HepG2 (cell line): ENCODE measurements at regions not wholly inside any gene's neighbourhood (a gene's known extent, or its start where the extent isn't known, plus 50 kb on each side); places are given as distances from the start of the nearest gene placed in this dataset.

Source experiments
- BORCS8-MEF2B ChIP-seq: sonication (generic); formaldehyde crosslinking; IDR thresholded peaks from 2 replicates; pipeline ENCODE4 v1.8.0; 2022; ENCODE audit warnings: mild to moderate bottlenecking, missing genetic modification reagents
- CHCHD3 ChIP-seq: sonication (generic); formaldehyde crosslinking; IDR thresholded peaks from 2 replicates; pipeline ENCODE4 v1.8.0; 2022; ENCODE audit warnings: mild to moderate bottlenecking, missing genetic modification reagents, moderate library complexity
- FOXA3 ChIP-seq: IDR thresholded peaks from 2 replicates; pipeline ENCODE4 v1.6.1; 2016; ENCODE audit warnings: missing genetic modification reagents, missing compliant biosample characterization
- GTF3A ChIP-seq: sonication (generic); formaldehyde crosslinking; conservative IDR thresholded peaks from 2 replicates; pipeline ENCODE4 v1.4.0; 2020; ENCODE audit warnings: mild to moderate bottlenecking, missing genetic modification reagents
- HDAC1 ChIP-seq: sonication (generic); formaldehyde crosslinking; IDR thresholded peaks from 2 replicates; pipeline ENCODE4 v1.5.1; 2020; ENCODE audit warnings: mild to moderate bottlenecking, missing genetic modification reagents
- HNF4A ChIP-seq: sonication (generic); formaldehyde crosslinking; IDR thresholded peaks from 2 replicates; pipeline ENCODE4 v1.4.0; 2020; ENCODE audit warnings: missing genetic modification reagents
- KLF16 ChIP-seq, 2 experiments: sonication (generic) in 1 of 2; formaldehyde crosslinking in 1 of 2; IDR thresholded peaks; 2 replicates each; pipeline versions ENCODE4 v1.6.1 to v1.8.0; 2016 to 2023; ENCODE audit warnings: missing genetic modification reagents in 2 of 2, missing compliant biosample characterization in 1 of 2
- MEF2D ChIP-seq: sonication (generic); formaldehyde crosslinking; IDR thresholded peaks from 2 replicates; pipeline ENCODE4 v1.5.1; 2020; ENCODE audit warnings: mild to moderate bottlenecking, missing genetic modification reagents
- MEIS1 ChIP-seq: sonication (generic); formaldehyde crosslinking; IDR thresholded peaks from 2 replicates; pipeline ENCODE4 v1.9.0; 2021; ENCODE audit warnings: mild to moderate bottlenecking, missing genetic modification reagents, moderate library complexity, borderline replicate concordance
- RARA ChIP-seq: IDR thresholded peaks from 2 replicates; pipeline ENCODE4 v1.6.1; 2016; ENCODE audit warnings: missing genetic modification reagents, missing compliant biosample characterization
- SIX1 ChIP-seq: sonication (generic); formaldehyde crosslinking; IDR thresholded peaks from 2 replicates; pipeline ENCODE4 v1.4.0; 2020; ENCODE audit warnings: missing genetic modification reagents, borderline replicate concordance
- SP5 ChIP-seq: IDR thresholded peaks from 2 replicates; pipeline ENCODE4 v1.6.1; 2016; ENCODE audit warnings: low read depth, borderline replicate concordance
- TCF7 ChIP-seq: sonication (generic); IDR thresholded peaks from 2 replicates; pipeline ENCODE4 v1.6.1; 2016; ENCODE audit warnings: antibody characterized with exemption, low read depth
- ZKSCAN8 ChIP-seq: IDR thresholded peaks from 2 replicates; pipeline ENCODE4 v1.6.1; 2016; ENCODE audit warnings: borderline replicate concordance, missing genetic modification reagents, missing compliant biosample characterization
- ZNF124 ChIP-seq: sonication (generic); formaldehyde crosslinking; IDR thresholded peaks from 2 replicates; pipeline ENCODE4 v1.4.0; 2020; ENCODE audit warnings: missing genetic modification reagents
- ZNF614 ChIP-seq: IDR thresholded peaks from 2 replicates; pipeline ENCODE4 v1.6.1; 2018; ENCODE audit warnings: missing biosample characterization, missing genetic modification reagents, inconsistent platforms, borderline replicate concordance
- ZNF7 ChIP-seq: IDR thresholded peaks from 2 replicates; pipeline ENCODE4 v1.6.1; 2016; ENCODE audit warnings: missing biosample characterization, missing genetic modification reagents
- ZNF749 ChIP-seq: sonication (generic); formaldehyde crosslinking; IDR thresholded peaks from 2 replicates; pipeline ENCODE4 v1.8.0; 2022; ENCODE audit warnings: mild to moderate bottlenecking, missing genetic modification reagents, moderate library complexity, borderline replicate concordance
- ZSCAN30 ChIP-seq: sonication (generic); formaldehyde crosslinking; IDR thresholded peaks from 2 replicates; pipeline ENCODE4 v1.5.0; 2020; ENCODE audit warnings: mild to moderate bottlenecking, missing genetic modification reagents
- TF ChIP-seq, protein P1 (sequence below): IDR thresholded peaks from 2 replicates; pipeline ENCODE4 v1.6.1; 2016; ENCODE audit warnings: mild to moderate bottlenecking
- TF ChIP-seq, protein P2 (sequence below): sonication (generic); formaldehyde crosslinking; IDR thresholded peaks from 2 replicates; pipeline ENCODE4 v1.4.0; 2020; ENCODE audit warnings: missing genetic modification reagents
- TF ChIP-seq, protein P3 (sequence below): IDR thresholded peaks from 2 replicates; pipeline ENCODE4 v1.6.1; 2016; ENCODE audit warnings: low read depth, missing genetic modification reagents, missing compliant biosample characterization

DNA sequence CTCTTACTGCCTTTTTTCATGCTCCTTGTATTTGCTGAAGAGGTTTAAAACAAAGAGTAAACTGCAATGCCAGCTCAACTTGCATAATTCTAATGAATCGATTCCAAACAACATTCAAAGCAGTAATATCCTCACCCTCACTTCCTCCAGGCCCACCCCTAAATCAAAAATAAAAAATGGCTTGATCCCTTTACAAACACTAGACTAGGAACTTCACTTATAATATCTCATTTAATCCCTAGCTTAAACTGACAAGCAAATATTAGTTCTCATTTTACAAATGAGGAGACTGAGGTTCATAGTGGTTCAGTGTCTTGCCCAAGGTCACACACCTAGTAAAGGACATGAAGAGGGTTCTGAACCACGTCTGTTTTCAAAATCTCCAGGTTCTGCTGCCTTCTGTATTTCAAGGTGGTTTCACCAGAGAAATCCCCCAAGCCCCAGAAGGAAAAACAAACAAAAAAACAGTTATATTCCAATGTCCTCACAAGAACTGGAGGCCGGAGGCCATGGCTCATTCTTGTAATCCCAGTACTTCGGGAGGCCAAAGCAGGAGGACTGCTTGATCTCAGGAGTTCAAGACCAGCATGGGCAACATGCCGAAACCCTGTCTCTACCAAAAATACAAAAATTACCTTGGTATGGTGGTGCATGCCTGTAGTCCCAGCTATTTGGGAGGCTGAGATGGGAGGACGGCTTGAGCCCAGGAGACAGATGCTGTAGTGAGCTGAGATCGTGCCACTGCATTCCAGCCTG is 80.3 kb upstream of the GRIN2A start (continued):
- peak; percentile 72 for TF ChIP-seq FOXA3
- TF ChIP-seq ZKSCAN8: 0 out of 2 replicates have a peak, but pooled peaks have one; percentile 9
- TF ChIP-seq, protein P1, sequence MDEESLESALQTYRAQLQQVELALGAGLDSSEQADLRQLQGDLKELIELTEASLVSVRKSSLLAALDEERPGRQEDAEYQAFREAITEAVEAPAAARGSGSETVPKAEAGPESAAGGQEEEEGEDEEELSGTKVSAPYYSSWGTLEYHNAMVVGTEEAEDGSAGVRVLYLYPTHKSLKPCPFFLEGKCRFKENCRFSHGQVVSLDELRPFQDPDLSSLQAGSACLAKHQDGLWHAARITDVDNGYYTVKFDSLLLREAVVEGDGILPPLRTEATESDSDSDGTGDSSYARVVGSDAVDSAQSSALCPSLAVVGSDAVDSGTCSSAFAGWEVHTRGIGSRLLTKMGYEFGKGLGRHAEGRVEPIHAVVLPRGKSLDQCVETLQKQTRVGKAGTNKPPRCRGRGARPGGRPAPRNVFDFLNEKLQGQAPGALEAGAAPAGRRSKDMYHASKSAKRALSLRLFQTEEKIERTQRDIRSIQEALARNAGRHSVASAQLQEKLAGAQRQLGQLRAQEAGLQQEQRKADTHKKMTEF (CRISPR knock-in tag): peak; percentile 57; the same call in 1 of the 2 replicates
- peak; percentile 56 for TF ChIP-seq RARA (CRISPR knock-in tag)
- TF ChIP-seq ZSCAN30 (CRISPR knock-in tag): 0 out of 2 replicates have a peak, but pooled peaks have one; percentile 33
- TF ChIP-seq, protein P2, sequence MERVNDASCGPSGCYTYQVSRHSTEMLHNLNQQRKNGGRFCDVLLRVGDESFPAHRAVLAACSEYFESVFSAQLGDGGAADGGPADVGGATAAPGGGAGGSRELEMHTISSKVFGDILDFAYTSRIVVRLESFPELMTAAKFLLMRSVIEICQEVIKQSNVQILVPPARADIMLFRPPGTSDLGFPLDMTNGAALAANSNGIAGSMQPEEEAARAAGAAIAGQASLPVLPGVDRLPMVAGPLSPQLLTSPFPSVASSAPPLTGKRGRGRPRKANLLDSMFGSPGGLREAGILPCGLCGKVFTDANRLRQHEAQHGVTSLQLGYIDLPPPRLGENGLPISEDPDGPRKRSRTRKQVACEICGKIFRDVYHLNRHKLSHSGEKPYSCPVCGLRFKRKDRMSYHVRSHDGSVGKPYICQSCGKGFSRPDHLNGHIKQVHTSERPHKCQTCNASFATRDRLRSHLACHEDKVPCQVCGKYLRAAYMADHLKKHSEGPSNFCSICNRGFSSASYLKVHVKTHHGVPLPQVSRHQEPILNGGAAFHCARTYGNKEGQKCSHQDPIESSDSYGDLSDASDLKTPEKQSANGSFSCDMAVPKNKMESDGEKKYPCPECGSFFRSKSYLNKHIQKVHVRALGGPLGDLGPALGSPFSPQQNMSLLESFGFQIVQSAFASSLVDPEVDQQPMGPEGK (CRISPR knock-in tag): 0 out of 2 replicates have a peak, but pooled peaks have one; percentile 22
- no peak for TF ChIP-seq ZNF749 (CRISPR knock-in tag)
- TF ChIP-seq ZNF7 (CRISPR knock-in tag): peak; percentile 84
- no peak for TF ChIP-seq ZNF124 (CRISPR knock-in tag)
- TF ChIP-seq MEF2D (CRISPR knock-in tag): peak; percentile 79; the same call in 1 of the 2 replicates
- TF ChIP-seq TCF7: peak; percentile 81
- TF ChIP-seq, protein P3, sequence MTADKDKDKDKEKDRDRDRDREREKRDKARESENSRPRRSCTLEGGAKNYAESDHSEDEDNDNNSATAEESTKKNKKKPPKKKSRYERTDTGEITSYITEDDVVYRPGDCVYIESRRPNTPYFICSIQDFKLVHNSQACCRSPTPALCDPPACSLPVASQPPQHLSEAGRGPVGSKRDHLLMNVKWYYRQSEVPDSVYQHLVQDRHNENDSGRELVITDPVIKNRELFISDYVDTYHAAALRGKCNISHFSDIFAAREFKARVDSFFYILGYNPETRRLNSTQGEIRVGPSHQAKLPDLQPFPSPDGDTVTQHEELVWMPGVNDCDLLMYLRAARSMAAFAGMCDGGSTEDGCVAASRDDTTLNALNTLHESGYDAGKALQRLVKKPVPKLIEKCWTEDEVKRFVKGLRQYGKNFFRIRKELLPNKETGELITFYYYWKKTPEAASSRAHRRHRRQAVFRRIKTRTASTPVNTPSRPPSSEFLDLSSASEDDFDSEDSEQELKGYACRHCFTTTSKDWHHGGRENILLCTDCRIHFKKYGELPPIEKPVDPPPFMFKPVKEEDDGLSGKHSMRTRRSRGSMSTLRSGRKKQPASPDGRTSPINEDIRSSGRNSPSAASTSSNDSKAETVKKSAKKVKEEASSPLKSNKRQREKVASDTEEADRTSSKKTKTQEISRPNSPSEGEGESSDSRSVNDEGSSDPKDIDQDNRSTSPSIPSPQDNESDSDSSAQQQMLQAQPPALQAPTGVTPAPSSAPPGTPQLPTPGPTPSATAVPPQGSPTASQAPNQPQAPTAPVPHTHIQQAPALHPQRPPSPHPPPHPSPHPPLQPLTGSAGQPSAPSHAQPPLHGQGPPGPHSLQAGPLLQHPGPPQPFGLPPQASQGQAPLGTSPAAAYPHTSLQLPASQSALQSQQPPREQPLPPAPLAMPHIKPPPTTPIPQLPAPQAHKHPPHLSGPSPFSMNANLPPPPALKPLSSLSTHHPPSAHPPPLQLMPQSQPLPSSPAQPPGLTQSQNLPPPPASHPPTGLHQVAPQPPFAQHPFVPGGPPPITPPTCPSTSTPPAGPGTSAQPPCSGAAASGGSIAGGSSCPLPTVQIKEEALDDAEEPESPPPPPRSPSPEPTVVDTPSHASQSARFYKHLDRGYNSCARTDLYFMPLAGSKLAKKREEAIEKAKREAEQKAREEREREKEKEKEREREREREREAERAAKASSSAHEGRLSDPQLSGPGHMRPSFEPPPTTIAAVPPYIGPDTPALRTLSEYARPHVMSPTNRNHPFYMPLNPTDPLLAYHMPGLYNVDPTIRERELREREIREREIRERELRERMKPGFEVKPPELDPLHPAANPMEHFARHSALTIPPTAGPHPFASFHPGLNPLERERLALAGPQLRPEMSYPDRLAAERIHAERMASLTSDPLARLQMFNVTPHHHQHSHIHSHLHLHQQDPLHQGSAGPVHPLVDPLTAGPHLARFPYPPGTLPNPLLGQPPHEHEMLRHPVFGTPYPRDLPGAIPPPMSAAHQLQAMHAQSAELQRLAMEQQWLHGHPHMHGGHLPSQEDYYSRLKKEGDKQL (CRISPR knock-in tag): peak; percentile 66
- TF ChIP-seq KLF16 (CRISPR knock-in tag; IDR thresholded peaks at IDR 0.05): peak in 1 of 2 experiments; percentile 56; a peak in 1 of 4 replicates
- no peak for TF ChIP-seq ZNF614 (CRISPR knock-in tag)
- peak; percentile 53; the same call in 1 of the 2 replicates for TF ChIP-seq BORCS8-MEF2B
- no peak for TF ChIP-seq GTF3A
- peak; percentile 87 for TF ChIP-seq SP5 (CRISPR knock-in tag)
- TF ChIP-seq CHCHD3: no peak
- TF ChIP-seq HNF4A: peak; percentile 75
- peak; percentile 58; the same call in 1 of the 2 replicates for TF ChIP-seq HDAC1 (CRISPR knock-in tag)
- peak; percentile 55; the same call in 1 of the 2 replicates for TF ChIP-seq SIX1 (CRISPR knock-in tag)
- TF ChIP-seq MEIS1 (CRISPR knock-in tag): no peak
